Epidermal melanocyte (primary cell): ENCODE measurements at regions not wholly inside any gene's neighbourhood (a gene's known extent, or its start where the extent isn't known, plus 50 kb on each side); places are given as distances from the start of the nearest gene placed in this dataset.

Experiments used
- DNase-seq: peaks from one replicate; pipeline ENCODE4 v3.0.0; 2011; ENCODE audit warnings: low spot score; ENCODE audit not compliant: insufficient read length

GRCh38 chr13:89550938-89551337, 1796.5 kb upstream of the MIR17HG start:
- DNase-seq = no peak

GRCh38 chr13:89554801-89555200, 1792.7 kb upstream of the MIR17HG start:
- no peak for DNase-seq

GRCh38 chr13:89565476-89566100, 1781.9 kb upstream of the MIR17HG start:
- no peak for DNase-seq

GRCh38 chr13:89567025-89567424, 1780.5 kb upstream of the MIR17HG start:
- DNase-seq = no peak

GRCh38 chr13:89568276-89568675, 1779.2 kb upstream of the MIR17HG start:
- no peak for DNase-seq

- no peak for DNase-seq
These were observed 1778.7 kb upstream of the MIR17HG start for GRCh38 chr13:89568746-89569145.

- DNase-seq = no peak
These were observed 1775.8 kb upstream of the MIR17HG start for GRCh38 chr13:89571676-89572075.

- no peak for DNase-seq
These were observed 1773.4 kb upstream of the MIR17HG start for GRCh38 chr13:89574077-89574476.

- no peak for DNase-seq
These were observed 1770.2 kb upstream of the MIR17HG start for GRCh38 chr13:89577301-89577700.

GRCh38 chr13:89584058-89584620, 1763.3 kb upstream of the MIR17HG start:
- DNase-seq = peak; percentile 15

- no peak for DNase-seq
These were observed 1744.8 kb upstream of the MIR17HG start for GRCh38 chr13:89602655-89603054.

- DNase-seq = no peak
These were observed 1744.3 kb upstream of the MIR17HG start for GRCh38 chr13:89603187-89603586.

- DNase-seq = no peak
These were observed 1738.2 kb upstream of the MIR17HG start for GRCh38 chr13:89609318-89609717.

GRCh38 chr13:89610331-89610730, 1737.2 kb upstream of the MIR17HG start:
- DNase-seq = no peak

GRCh38 chr13:89610881-89611280, 1736.6 kb upstream of the MIR17HG start:
- DNase-seq = no peak

GRCh38 chr13:89627996-89628395, 1719.5 kb upstream of the MIR17HG start:
- DNase-seq = no peak

GRCh38 chr13:89628567-89628966, 1718.9 kb upstream of the MIR17HG start:
- no peak for DNase-seq

GRCh38 chr13:89650226-89650625, 1697.3 kb upstream of the MIR17HG start:
- no peak for DNase-seq

- DNase-seq = no peak
These were observed 1686.7 kb upstream of the MIR17HG start for GRCh38 chr13:89660752-89661151.

GRCh38 chr13:89673789-89674311, 1673.6 kb upstream of the MIR17HG start:
- DNase-seq = no peak

GRCh38 chr13:89678466-89679121, 1668.9 kb upstream of the MIR17HG start:
- no peak for DNase-seq

GRCh38 chr13:89684896-89685295, 1662.6 kb upstream of the MIR17HG start:
- DNase-seq = no peak

GRCh38 chr13:89686171-89686570, 1661.3 kb upstream of the MIR17HG start:
- no peak for DNase-seq
